ENCODE measurements at regions not wholly inside any gene's neighbourhood (a gene's known extent, or its start where the extent isn't known, plus 50 kb on each side); places are given as distances from the start of the nearest gene placed in this dataset.

DNA sequence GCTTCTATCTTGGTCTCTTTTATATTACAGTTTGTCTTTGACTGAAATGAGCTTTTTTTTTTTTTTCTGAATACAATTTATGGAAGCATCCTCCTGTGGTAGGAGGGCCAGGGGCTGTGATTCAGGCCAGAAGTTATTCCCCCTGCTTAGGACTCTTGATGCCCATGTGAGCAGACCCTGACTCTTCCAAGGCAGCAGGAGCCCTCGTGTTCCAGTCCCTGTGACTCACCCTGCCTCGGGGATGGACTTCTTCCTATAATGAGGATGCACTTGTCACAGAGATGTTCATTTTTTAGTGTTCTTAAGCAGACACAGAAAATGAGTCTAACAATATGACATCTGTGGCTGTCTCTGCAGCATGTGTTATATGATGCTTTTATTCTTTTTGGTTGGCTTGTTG lies 1293.7 kb upstream of the AUTS2 start:
- WGBS, result 69% methylated on average over 2 of the region's 2 CpGs

DNA sequence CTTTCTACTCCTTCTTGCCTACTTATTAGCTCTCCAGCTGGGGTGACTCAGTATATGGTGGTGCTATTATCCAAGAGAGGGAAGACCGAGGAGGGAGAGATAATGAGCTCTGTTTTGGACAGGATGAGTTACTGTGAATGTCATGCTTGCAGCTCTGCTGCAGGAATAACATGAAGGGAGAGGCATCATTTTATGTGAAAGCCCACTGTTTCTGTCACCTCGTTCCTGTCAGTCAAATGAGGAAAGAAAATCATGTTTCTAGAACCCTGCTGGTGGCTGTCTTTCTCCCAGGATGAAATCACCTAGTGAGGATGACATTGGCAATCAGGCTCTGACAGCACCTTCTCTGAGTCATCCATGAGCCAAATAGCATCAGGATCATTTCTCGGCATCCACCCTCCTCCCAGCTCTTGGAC lies 1291.6 kb upstream of the AUTS2 start:
- Histone ChIP-seq H3K27ac (ENCODE audit: low read depth in 1 of 2, low read length in 2 of 2) (no peak overlapping the region), H3K27me3 (ENCODE audit: control insufficient read depth in 4 of 4, insufficient read depth in 4 of 4, low read length in 3 of 4) (no peaks in the 10 kb centered on the region), H3K9ac (ENCODE audit: low read depth in 1 of 2, low read length in 2 of 2) (no peak overlapping the region), H3K4me3 (ENCODE audit: low read depth in 1 of 3, low read length in 3 of 3) (no peak overlapping the region), H3K9me3 (ENCODE audit: control insufficient read depth in 4 of 4, low read length in 3 of 4) (peaks cover 0 to 2% (median 0%) of the 10 kb centered on the region in 4 donors), H3K36me3 (ENCODE audit: control insufficient read depth in 4 of 4, insufficient read depth in 3 of 4, low read depth in 1 of 4, low read length in 3 of 4) (no peaks in the 10 kb centered on the region), H3K4me1 (ENCODE audit: control insufficient read depth in 4 of 4, insufficient read depth in 4 of 4, low read length in 3 of 4) (no peaks in the 10 kb centered on the region)
- no peak for DNase-seq (ENCODE audit: low spot score)
- no peak for TF ChIP-seq HNF4G (IDR thresholded peaks at IDR 0.05)
- no peak for TF ChIP-seq FOXA1 (IDR thresholded peaks at IDR 0.05)
- TF ChIP-seq YY1 (IDR thresholded peaks at IDR 0.05), result no peak
- no peak for TF ChIP-seq HNF4A (conservative IDR thresholded peaks at IDR 0.05)
- TF ChIP-seq FOXA2 (IDR thresholded peaks at IDR 0.05), result no peak
- TF ChIP-seq, protein P1, sequence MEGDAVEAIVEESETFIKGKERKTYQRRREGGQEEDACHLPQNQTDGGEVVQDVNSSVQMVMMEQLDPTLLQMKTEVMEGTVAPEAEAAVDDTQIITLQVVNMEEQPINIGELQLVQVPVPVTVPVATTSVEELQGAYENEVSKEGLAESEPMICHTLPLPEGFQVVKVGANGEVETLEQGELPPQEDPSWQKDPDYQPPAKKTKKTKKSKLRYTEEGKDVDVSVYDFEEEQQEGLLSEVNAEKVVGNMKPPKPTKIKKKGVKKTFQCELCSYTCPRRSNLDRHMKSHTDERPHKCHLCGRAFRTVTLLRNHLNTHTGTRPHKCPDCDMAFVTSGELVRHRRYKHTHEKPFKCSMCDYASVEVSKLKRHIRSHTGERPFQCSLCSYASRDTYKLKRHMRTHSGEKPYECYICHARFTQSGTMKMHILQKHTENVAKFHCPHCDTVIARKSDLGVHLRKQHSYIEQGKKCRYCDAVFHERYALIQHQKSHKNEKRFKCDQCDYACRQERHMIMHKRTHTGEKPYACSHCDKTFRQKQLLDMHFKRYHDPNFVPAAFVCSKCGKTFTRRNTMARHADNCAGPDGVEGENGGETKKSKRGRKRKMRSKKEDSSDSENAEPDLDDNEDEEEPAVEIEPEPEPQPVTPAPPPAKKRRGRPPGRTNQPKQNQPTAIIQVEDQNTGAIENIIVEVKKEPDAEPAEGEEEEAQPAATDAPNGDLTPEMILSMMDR (IDR thresholded peaks at IDR 0.05; ENCODE audit: low read depth, low read length, missing input control), result no peak
- 71% methylated on average over 3 of the region's 3 CpGs for WGBS

More for the DNA sequence above, 1293.7 kb upstream of the AUTS2 start:
- Histone ChIP-seq H3K27ac (ENCODE audit: low read depth in 1 of 2, low read length in 2 of 2) (no peak overlapping the region), H3K27me3 (ENCODE audit: control insufficient read depth in 4 of 4, insufficient read depth in 4 of 4, low read length in 3 of 4) (no peaks in the 10 kb centered on the region), H3K36me3 (ENCODE audit: control insufficient read depth in 4 of 4, insufficient read depth in 3 of 4, low read depth in 1 of 4, low read length in 3 of 4) (no peaks in the 10 kb centered on the region), H3K4me3 (ENCODE audit: low read depth in 1 of 3, low read length in 3 of 3) (no peak overlapping the region), H3K4me1 (ENCODE audit: control insufficient read depth in 4 of 4, insufficient read depth in 4 of 4, low read length in 3 of 4) (no peaks in the 10 kb centered on the region), H3K9me3 (ENCODE audit: control insufficient read depth in 4 of 4, low read length in 3 of 4) (peaks cover 0 to 2% (median 0%) of the 10 kb centered on the region in 4 donors), H3K9ac (ENCODE audit: low read depth in 1 of 2, low read length in 2 of 2) (no peak overlapping the region)
- TF ChIP-seq TAF1 (conservative IDR thresholded peaks at IDR 0.05) (no peak), FOXA2 (IDR thresholded peaks at IDR 0.05) (no peak), REST (IDR thresholded peaks at IDR 0.05) (no peak), ATF3 (IDR thresholded peaks at IDR 0.05) (no peak), HNF4G (IDR thresholded peaks at IDR 0.05) (no peak)
- TF ChIP-seq, protein P1 (IDR thresholded peaks at IDR 0.05; ENCODE audit: low read depth, low read length, missing input control), result no peak
- DNase-seq (ENCODE audit: low spot score), result no peak

GRCh38 chr7:68309271-68309670 lies 1289.0 kb upstream of the AUTS2 start:
- Histone ChIP-seq H3K9ac (ENCODE audit: low read depth in 1 of 2, low read length in 2 of 2) (no peak overlapping the region), H3K9me3 (ENCODE audit: control insufficient read depth in 4 of 4, low read length in 3 of 4) (peaks cover 0 to 2% (median 0%) of the 10 kb centered on the region in 4 donors), H3K4me1 (ENCODE audit: control insufficient read depth in 4 of 4, insufficient read depth in 4 of 4, low read length in 3 of 4) (no peaks in the 10 kb centered on the region), H3K36me3 (ENCODE audit: control insufficient read depth in 4 of 4, insufficient read depth in 3 of 4, low read depth in 1 of 4, low read length in 3 of 4) (no peaks in the 10 kb centered on the region), H3K4me3 (ENCODE audit: low read depth in 1 of 3, low read length in 3 of 3) (no peak overlapping the region), H3K27me3 (ENCODE audit: control insufficient read depth in 4 of 4, insufficient read depth in 4 of 4, low read length in 3 of 4) (no peaks in the 10 kb centered on the region), H3K27ac (ENCODE audit: low read depth in 1 of 2, low read length in 2 of 2) (no peak overlapping the region)
- 71% methylated on average over 2 of the region's 2 CpGs for WGBS
- no peak for TF ChIP-seq GABPA (IDR thresholded peaks at IDR 0.05 in 1 of 2, conservative IDR thresholded peaks at IDR 0.05 in 1 of 2)
- no peak for DNase-seq (ENCODE audit: low spot score)
